Epithelial cell of esophagus (primary cell): ENCODE measurements at regions not wholly inside any gene's neighbourhood (a gene's known extent, or its start where the extent isn't known, plus 50 kb on each side); places are given as distances from the start of the nearest gene placed in this dataset.
A peak's percentile ranks its signal among the peaks of the same experiment; 100 is the strongest.

ENCODE experiments used
- DNase-seq: peaks from one replicate; pipeline ENCODE4 v3.0.0; 2010; ENCODE audit warnings: low read depth
- H3K4me3 ChIP-seq: 2 replicates; pipeline ENCODE4 v1.5.1; 2011; ENCODE audit warnings: mild to moderate bottlenecking, low read length, control low read depth
- TF ChIP-seq, protein P1 (sequence below): IDR thresholded peaks from 2 replicates; pipeline ENCODE4 v1.5.1; 2011; ENCODE audit warnings: low read depth, mild to moderate bottlenecking, low read length, control low read depth, inconsistent platforms; ENCODE audit not compliant: insufficient read depth; ENCODE audit errors: missing control alignments

DNA sequence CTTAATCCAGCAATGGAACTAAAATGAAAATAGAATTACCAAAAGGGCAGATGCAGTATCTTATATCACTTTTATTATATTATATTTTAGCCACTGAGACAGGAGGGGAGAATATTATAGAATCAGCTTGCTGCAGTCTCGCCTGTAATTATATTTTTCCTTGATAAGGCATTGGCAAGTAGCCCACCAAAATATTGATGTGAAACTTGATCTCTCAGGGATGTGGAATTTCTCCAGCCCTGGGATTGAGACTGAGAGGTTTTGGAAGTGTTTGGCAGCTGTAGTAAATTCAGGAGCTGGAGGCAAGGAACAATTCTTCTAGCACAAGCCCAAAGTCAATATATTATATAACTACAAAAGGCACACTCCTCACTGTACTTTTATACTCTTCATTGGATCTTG is 142.1 kb upstream of the ADAMTSL1 start:
- no peak for DNase-seq
- TF ChIP-seq, protein P1, sequence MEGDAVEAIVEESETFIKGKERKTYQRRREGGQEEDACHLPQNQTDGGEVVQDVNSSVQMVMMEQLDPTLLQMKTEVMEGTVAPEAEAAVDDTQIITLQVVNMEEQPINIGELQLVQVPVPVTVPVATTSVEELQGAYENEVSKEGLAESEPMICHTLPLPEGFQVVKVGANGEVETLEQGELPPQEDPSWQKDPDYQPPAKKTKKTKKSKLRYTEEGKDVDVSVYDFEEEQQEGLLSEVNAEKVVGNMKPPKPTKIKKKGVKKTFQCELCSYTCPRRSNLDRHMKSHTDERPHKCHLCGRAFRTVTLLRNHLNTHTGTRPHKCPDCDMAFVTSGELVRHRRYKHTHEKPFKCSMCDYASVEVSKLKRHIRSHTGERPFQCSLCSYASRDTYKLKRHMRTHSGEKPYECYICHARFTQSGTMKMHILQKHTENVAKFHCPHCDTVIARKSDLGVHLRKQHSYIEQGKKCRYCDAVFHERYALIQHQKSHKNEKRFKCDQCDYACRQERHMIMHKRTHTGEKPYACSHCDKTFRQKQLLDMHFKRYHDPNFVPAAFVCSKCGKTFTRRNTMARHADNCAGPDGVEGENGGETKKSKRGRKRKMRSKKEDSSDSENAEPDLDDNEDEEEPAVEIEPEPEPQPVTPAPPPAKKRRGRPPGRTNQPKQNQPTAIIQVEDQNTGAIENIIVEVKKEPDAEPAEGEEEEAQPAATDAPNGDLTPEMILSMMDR: no peak
- no peak overlapping the region for H3K4me3 ChIP-seq

DNA sequence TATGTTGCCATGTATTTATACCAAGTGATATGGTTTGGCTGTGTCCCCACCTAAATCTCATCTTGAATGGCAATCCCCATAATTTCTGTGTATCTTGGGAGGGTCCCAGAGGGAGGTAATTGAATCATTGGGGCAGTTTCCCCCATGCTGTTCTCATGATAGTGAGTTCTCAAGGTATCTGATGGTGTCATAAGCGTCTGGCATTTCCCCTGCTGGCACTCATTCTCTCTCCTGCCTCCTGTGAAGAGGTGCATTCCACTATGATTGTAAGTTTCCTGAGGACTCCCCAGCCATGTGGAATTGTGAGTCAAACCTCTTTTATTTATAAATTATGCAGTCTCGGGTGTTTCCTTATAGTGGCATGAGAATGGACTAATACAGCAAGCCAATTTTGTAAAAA is 140.8 kb upstream of the ADAMTSL1 start:
- TF ChIP-seq, protein P1: no peak
- no peak for DNase-seq
- H3K4me3 ChIP-seq: no peak overlapping the region

DNA sequence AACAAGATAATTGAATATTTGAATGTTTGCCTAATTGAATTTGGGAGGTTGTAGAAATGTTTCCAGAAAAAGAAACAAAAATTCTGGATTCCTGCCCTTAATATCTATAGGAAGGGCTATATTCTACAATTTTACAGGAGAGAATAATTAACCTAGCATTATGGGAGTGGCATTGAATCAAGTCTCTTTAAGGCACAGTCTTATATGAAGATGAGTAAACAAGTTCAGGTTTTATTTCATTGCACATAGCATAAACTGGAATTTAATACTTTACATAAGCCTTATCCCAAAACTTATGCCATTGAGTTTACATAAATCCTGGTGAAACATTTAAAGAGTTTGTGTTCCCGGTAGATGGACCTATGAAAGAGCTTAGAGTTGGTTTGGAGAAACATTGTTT is 138.1 kb upstream of the ADAMTSL1 start:
- H3K4me3 ChIP-seq: no peak overlapping the region
- TF ChIP-seq, protein P1: no peak
- no peak for DNase-seq

DNA sequence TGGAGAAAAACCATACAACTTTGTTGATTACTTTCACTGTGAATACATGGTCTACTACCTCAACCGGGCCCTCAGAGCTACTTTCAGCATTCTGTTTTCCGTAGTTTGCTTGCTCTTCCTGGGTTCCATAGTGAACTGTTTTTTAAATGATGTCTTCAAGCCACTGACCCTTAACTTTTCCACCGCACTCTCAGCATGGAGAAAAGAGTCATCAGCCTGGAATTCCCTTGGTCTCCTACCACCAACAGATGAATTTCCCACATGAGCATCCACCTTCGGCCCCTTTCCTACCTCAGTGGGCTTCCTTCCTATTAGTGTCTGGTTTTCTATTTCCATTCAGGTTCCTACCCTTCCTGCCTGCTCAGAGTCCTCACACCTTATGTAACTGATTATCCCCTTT is 135.9 kb upstream of the ADAMTSL1 start:
- H3K4me3 ChIP-seq: no peak overlapping the region
- no peak for DNase-seq
- TF ChIP-seq, protein P1: no peak

DNA sequence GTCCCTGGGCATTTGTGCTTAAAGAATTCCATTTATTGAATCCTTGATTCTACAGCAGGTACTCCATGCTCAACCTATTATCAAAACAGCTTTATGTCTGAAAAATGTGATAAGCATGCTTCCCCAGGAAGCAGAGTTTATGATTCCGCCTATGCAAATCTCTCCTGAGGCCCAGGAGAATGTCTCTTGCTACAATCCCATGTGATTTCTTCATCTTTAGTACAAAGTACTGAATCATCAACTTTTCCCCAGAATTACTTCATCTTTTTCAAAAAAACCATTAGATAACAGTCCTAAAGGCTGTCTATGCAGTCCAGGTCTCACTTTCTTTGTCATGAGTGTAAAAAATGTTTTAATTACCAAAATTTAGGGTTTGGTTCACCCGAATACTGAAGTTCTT is 130.2 kb upstream of the ADAMTSL1 start:
- TF ChIP-seq, protein P1: no peak
- H3K4me3 ChIP-seq: no peak overlapping the region
- DNase-seq: peak; percentile 34

DNA sequence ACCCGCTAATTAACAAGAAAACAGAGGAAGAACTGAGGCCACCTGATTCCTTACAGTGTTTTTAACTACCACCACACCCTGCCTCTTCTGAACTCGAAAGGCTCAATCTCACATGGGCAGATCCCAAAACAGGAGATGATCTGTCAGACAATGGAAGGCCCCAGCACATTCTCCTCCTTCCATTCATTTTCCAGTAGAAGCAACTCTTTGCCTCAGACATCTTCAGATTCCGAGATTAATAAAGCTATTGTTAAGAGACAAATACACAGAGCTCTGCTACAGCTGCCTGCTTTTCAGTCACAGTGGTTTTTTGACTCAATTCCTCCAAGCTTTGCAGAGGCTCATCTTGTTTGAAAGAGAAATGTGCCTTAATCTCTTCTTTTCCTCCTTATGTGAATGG is 127.2 kb upstream of the ADAMTSL1 start:
- TF ChIP-seq, protein P1: no peak
- H3K4me3 ChIP-seq: no peak overlapping the region
- no peak for DNase-seq

DNA sequence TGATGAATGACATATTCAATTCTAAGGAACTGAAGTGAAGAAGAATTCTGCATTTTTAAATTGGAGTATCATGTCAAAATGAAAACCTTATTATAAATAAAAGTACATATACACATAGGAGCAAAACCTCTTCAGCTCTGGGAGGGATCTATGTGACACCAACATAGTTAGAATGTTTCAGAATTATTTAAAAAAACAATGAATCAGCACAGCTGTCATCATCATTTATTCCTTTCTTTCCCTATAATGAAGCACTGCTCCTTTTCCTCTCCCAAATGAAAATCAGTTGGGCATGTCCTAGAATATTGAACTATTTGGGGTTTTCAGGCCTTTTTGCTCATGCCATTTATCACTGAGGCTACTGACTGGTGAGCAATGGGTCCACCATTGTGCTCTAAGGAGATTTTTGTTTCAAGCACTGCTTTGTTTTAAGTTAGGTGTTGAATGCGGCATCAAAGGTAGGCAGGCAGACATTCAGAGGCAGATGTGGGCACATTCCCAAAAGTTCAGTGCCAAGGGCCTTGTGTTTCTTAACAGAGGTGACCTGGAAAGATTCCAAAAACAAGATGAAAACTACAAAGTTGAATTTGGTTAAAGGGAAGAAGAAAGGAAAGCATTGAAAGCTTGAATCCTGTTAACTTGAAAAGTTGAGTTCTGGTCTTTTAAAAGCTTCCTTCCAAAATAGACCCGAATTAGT is 126.4 kb upstream of the ADAMTSL1 start:
- TF ChIP-seq, protein P1: no peak

More for the DNA sequence above, 126.4 kb upstream of the ADAMTSL1 start:
- no peak overlapping the region for H3K4me3 ChIP-seq
- DNase-seq: no peak
